Kidney glomerular epithelial cell (primary cell): ENCODE measurements at regions not wholly inside any gene's neighbourhood (a gene's known extent, or its start where the extent isn't known, plus 50 kb on each side); places are given as distances from the start of the nearest gene placed in this dataset.

Source experiments
- DNase-seq: peaks from one replicate; lab custom pipeline; 2025; lab: John Stamatoyannopoulos, UW

DNA sequence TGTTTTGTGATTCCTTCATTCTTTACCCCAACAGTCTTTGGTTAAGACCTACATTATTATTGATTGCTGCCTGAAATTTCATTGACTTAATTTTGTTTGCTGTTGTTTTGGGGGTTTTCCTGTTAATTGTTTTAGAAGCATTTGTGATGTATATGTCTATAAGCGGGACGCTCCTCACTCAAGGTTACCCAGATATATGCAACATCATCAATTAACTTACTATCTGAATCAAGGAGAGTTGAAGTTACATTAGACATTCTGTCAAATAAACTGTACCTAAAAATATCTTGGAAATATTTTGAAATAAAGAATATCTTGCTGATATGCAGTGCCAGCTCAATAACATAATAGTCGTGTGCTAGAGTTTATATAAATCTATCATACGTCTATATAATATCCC, 125.9 kb upstream of the CDH18 start:
- DNase-seq = no peak

DNA sequence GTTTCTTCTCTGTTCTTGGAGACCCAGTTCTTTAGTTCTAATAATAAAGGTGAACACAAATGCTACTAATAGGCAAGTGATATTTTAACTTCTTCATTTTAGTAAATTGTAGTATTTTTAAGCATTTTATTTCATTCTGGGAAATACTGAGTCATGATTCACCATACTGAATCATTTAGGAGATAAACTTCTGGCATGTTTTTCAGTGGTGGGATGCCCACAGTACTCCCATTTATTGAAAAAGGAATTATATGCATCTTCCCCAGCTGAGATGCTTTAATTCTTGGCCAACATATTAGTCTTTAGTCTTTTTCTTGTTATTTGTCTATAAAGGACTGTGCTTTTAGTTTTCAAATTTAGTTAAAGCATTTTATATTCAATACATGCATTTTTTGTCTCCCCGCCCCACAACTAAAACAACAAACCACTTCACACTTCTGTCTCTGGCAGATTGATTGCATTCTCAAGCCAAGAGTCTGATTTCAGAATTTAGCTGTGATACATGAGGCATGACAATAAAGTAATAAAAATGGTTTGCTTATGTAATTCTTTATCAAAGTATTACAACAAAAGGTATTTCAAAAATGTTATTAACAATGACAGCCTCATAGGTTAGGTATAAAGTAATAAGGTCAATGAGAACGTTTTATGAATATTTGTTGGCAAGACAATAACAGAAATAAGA, 125.2 kb upstream of the CDH18 start:
- no peak for DNase-seq

- no peak for DNase-seq
Observed at GRCh38 chr5:20109326-20109725, 121.3 kb upstream of the CDH18 start.

- DNase-seq = no peak
Observed at GRCh38 chr5:20105915-20106314, 117.9 kb upstream of the CDH18 start.

- no peak for DNase-seq
Observed at GRCh38 chr5:20102293-20102692, 114.3 kb upstream of the CDH18 start.

- no peak for DNase-seq
Observed at GRCh38 chr5:20098694-20099093, 110.7 kb upstream of the CDH18 start.

- no peak for DNase-seq
Observed at GRCh38 chr5:20088361-20088760, 100.4 kb upstream of the CDH18 start.

DNA sequence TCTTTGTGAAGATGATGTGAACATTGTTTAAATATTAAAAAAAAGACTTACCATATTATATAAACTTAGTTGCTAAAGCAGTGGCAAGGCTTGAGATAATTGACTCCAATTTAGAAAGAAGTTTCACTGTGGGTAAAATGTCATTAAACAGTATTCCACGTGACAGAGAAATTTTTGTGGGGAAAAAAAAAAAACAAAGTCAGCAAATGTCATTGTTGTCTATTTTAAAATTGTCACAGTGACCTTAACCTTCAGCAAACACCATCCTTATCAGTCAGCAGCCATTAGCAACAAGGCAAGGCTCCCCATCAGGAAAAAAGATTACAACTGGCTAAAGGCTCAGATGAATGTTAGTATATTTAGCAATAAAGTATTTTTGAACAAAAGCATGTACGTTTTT, 99.3 kb upstream of the CDH18 start:
- no peak for DNase-seq

DNA sequence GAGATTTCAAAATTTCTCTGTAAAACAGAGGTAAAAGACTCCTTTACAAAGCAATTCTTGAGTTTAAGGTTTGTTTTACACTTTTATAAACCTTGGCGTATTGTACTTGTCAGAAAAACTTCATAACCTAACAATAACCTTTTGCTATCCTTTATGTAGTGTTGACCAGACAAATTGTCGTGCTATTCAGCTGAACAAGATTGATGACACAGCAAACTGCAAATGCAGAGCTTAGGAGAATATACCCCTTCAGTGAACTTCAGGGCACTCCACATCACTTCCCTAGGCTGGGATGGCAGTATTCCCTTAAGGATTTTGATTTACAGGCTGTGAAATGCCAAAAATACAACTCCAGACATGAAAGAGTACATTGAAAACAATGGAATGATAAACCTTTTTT, 89.2 kb upstream of the CDH18 start:
- no peak for DNase-seq

- no peak for DNase-seq
Observed at GRCh38 chr5:20056933-20057332, 68.9 kb upstream of the CDH18 start.

DNA sequence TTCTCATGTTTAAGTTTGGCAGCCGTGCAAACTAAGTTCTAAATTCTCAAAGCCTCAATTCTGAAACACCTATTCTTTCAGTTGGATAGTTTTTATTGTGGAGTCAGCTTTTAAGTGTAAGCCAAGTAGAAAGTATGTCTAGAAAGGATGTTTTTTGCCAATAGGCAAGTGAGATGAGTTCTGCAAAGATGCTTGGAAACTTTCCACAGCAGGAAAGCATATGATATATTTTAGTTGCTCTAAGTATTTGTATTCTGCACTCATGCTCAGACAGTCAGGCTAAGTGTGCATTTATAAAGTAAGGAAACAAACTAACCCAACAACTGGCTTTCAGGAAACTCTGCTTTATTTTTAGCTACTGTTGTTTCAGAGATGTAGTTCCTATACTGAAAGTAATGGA, 67.3 kb upstream of the CDH18 start:
- no peak for DNase-seq

- no peak for DNase-seq
Observed at GRCh38 chr5:20050262-20050661, 62.3 kb upstream of the CDH18 start.

DNA sequence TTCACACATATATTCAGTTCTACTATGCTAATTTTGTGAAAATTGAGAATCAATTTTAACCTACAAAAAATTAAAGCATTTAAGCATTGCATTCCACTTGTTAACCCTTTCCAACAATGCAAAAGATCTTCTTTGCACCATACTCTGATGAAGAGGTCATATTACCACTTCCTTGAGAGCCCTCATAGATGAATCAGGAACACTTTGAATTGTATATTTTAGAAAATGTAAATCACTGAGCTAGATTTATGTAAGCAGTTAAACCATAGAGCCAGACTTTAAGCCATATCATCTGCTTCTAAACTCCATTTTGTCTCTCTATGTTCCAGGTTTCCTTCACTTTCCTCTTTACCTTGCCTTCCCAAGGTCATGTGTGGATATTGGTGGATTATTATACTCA, 56.5 kb upstream of the CDH18 start:
- no peak for DNase-seq

DNA sequence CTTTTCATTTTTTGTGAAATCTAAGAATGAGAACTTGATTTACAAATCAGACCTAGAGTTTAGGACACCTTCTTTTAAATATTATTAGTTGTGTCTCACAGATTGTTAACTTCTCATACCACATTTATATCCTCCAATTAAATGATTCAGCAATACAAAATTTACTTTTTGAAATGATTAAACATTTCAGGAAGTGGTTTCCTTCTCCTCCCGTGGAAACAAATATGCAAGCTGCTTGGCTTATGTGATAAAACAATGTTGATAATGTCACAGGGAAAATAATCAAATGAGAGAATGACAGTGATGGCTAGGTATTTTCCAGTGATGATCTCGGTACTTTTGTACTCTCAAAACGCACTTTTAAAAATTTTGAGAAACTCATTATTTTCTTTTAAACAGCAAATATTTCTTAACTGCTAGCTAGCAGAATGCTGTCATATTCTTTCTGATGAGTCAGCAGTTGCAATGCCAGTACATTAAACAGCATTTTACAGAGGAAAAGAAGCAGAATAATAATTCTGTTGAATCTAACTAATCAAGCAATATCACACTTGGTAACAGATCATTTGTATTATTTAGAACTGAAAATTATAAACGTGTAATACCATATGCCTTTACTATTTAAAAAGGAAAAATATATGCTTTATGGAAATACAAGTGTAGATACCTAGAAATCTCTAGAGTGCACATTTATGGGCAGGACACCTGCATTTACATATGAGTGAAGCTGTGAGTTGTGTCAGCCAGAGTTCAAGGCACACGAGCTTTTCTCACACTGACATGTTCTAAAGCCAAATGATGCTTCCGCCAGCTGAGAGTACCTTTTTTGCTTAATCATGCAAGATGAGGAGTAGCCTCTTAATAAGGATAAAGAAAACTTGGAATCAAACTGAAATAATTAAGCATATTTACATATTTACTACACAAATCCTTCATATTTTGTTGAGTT, 53.6 kb upstream of the CDH18 start:
- no peak for DNase-seq

DNA sequence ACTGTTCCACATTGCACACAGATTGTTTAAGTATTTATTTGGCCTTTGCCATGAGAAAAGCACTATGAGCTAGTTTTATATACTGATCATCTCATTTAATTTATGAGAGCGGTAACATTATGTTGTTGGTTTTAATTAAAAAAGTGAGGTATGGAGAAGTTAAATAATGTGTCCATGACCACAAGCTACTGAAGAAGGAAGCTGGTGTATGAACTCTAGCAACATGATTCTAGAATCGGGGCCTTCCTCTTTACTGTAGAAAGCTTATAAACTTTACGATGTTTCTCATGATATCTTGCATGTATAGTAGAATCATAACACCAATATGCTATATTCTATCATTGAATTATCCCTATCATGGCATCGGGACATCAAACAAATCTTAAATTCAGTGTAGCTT, 52.9 kb upstream of the CDH18 start:
- DNase-seq = no peak
